Tibial artery (tissue), 4 donors: ENCODE measurements at regions not wholly inside any gene's neighbourhood (a gene's known extent, or its start where the extent isn't known, plus 50 kb on each side); places are given as distances from the start of the nearest gene placed in this dataset.

Experiments
- DNase-seq, 2 donors: peaks; one replicate each; pipeline ENCODE4 v3.0.0-alpha.2; 2019
- H3K27ac ChIP-seq, 2 donors: fragments of 200-600 bp; sonication (generic) in 1 of 2; 1 replicate in 1 of 2; 2 replicates in 1 of 2; pipeline ENCODE4 v1.5.1; 2018 to 2019; ENCODE audit warnings: mild to moderate bottlenecking in 1 of 2
- H3K27me3 ChIP-seq, 2 donors: fragments of 200-600 bp; sonication (generic) in 1 of 2; one replicate each; pipeline versions ENCODE4 v1.5.1 to v1.6.0; 2016 to 2019
- H3K36me3 ChIP-seq, 3 donors: fragments of 200-600 bp; sonication (generic) in 2 of 3; one replicate each; pipeline ENCODE4 v1.5.1; 2016 to 2019; ENCODE audit warnings: mild to moderate bottlenecking in 2 of 3
- H3K4me1 ChIP-seq, 4 donors: fragments of 200-600 bp; sonication (generic) in 2 of 4; 1 replicate in 3 of 4; 2 replicates in 1 of 4; pipeline ENCODE4 v1.5.1; 2016 to 2019
- H3K4me3 ChIP-seq, 2 donors: fragments of 200-600 bp; sonication (generic) in 1 of 2; 1 replicate in 1 of 2; 2 replicates in 1 of 2; pipeline ENCODE4 v1.5.1; 2018 to 2019; ENCODE audit warnings: mild to moderate bottlenecking in 2 of 2
- H3K9me3 ChIP-seq, 3 donors: fragments of 200-600 bp; sonication (generic) in 1 of 3; one replicate each; pipeline ENCODE4 v1.5.1; 2016 to 2019
- intact Hi-C: fragments of 100-400 bp; cut with DNase I; formaldehyde crosslinking; loops from one replicate; pipeline ENCODE4 v1.15.0; 2023; ENCODE audit warnings: low total_unique reads
- TF ChIP-seq, protein P1 (sequence below), 2 experiments: fragments of 200-600 bp in 1 of 2; fragments of 450-650 bp in 1 of 2; IDR thresholded peaks; one replicate each; pipeline ENCODE4 v1.5.1; 2017 to 2019; ENCODE audit warnings: antibody characterized with exemption in 2 of 2, mild to moderate bottlenecking in 1 of 2, moderate library complexity in 1 of 2

DNA sequence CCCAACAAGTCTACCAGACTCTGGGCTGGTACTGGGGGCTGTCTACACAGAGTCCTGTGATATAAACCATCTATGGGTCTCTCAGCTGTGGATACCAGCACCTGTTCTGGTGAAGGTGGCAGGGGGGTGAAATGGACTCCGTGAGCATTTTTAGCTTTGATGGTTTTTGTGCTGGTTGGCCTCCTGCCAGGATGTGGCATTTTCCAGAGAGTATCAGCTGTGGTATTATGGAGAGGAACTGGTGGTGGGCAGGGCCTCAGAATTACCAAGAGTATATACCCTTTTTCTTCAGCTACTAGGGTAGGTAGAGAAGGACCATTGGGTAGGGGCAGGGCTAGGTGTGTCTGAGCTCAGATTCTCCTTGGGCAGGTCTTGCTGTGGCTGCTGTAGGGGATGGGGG is 1920.9 kb upstream of the PCDH20 start:
- DNase-seq: no peak
- TF ChIP-seq, protein P1, sequence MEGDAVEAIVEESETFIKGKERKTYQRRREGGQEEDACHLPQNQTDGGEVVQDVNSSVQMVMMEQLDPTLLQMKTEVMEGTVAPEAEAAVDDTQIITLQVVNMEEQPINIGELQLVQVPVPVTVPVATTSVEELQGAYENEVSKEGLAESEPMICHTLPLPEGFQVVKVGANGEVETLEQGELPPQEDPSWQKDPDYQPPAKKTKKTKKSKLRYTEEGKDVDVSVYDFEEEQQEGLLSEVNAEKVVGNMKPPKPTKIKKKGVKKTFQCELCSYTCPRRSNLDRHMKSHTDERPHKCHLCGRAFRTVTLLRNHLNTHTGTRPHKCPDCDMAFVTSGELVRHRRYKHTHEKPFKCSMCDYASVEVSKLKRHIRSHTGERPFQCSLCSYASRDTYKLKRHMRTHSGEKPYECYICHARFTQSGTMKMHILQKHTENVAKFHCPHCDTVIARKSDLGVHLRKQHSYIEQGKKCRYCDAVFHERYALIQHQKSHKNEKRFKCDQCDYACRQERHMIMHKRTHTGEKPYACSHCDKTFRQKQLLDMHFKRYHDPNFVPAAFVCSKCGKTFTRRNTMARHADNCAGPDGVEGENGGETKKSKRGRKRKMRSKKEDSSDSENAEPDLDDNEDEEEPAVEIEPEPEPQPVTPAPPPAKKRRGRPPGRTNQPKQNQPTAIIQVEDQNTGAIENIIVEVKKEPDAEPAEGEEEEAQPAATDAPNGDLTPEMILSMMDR (IDR thresholded peaks at IDR 0.05): no peak
- Histone ChIP-seq H3K27ac (no peak overlapping the region), H3K27me3 (no peaks in the 10 kb centered on the region), H3K4me1 (no peaks in the 10 kb centered on the region), H3K9me3 (no peaks in the 10 kb centered on the region), H3K4me3 (no peak overlapping the region), H3K36me3 (no peaks in the 10 kb centered on the region)
- intact Hi-C loops: no loop called here

DNA sequence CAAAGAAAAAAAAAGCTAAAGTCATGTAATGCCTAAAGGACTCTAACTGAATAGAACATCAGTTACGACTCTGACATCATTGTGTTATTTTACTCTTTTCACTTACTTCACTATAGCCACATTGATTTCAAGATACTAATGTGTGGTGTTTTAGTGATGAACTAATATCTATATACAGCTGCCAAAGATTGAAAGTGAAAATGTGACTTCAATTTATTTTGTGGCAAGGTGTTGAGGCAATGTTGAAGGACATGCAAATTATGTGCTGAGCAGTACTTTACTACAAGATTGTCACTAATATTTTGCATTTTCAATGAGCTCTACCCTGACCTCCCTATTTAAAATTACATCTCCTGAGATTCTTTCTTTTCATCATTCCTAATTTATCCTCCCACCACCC is 1911.9 kb upstream of the PCDH20 start:
- DNase-seq: no peak
- no peaks in the 10 kb centered on the region for H3K4me1 ChIP-seq
- no peaks in the 10 kb centered on the region for H3K9me3 ChIP-seq
- no peak overlapping the region for H3K27ac ChIP-seq
- H3K27me3 ChIP-seq: no peaks in the 10 kb centered on the region
- H3K4me3 ChIP-seq: no peak overlapping the region
- no peaks in the 10 kb centered on the region for H3K36me3 ChIP-seq
- intact Hi-C loops: no loop called here
- TF ChIP-seq, protein P1 (IDR thresholded peaks at IDR 0.05): no peak

DNA sequence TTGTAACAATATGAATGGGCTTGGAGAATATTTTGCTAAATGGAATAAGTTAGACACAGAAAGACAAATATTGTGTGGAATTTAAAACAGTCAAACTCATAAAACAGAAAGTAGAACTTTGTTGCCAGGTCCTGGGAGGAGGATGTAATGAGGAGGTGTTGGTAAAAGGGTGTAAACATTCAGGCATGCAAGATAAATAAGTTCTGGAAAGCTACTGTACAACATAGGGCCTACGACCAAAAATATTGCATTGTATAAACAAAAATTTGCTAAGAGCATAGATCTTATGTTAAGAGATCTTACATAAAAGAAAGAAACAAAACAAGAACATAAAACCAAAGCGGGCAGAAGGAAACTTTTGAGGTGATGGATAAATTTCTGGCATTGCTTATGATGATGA is 1907.8 kb upstream of the PCDH20 start:
- H3K9me3 ChIP-seq: no peaks in the 10 kb centered on the region
- H3K27me3 ChIP-seq: no peaks in the 10 kb centered on the region
- H3K4me1 ChIP-seq: no peaks in the 10 kb centered on the region
- DNase-seq: no peak
- intact Hi-C loops: no loop called here
- H3K27ac ChIP-seq: no peak overlapping the region
- H3K4me3 ChIP-seq: no peak overlapping the region
- no peaks in the 10 kb centered on the region for H3K36me3 ChIP-seq
- TF ChIP-seq, protein P1 (IDR thresholded peaks at IDR 0.05): no peak

DNA sequence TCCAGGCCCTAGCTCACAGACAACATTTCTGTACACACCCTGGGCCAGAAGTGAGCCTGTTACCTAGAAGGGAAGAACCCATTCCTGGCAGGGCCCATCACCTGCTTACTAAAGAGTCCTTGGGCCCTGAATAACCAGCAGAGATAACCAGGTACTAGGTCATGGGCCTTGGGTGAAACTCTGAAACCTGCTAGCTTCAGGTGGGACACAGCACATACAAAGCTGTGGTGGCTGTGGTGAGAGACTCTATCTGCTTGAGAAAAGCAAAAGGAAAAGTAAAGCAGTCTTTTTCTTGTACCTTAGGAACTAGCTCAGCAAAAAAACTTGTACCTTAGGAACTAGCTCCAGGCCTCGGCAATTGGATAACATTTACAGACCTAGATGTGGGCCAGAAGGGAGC is 1895.9 kb upstream of the PCDH20 start:
- Histone ChIP-seq H3K4me1 (no peaks in the 10 kb centered on the region), H3K9me3 (no peaks in the 10 kb centered on the region), H3K27me3 (no peaks in the 10 kb centered on the region), H3K36me3 (no peaks in the 10 kb centered on the region), H3K27ac (no peak overlapping the region), H3K4me3 (no peak overlapping the region)
- no peak for DNase-seq
- intact Hi-C loops: no loop called here
- TF ChIP-seq, protein P1 (IDR thresholded peaks at IDR 0.05): no peak

DNA sequence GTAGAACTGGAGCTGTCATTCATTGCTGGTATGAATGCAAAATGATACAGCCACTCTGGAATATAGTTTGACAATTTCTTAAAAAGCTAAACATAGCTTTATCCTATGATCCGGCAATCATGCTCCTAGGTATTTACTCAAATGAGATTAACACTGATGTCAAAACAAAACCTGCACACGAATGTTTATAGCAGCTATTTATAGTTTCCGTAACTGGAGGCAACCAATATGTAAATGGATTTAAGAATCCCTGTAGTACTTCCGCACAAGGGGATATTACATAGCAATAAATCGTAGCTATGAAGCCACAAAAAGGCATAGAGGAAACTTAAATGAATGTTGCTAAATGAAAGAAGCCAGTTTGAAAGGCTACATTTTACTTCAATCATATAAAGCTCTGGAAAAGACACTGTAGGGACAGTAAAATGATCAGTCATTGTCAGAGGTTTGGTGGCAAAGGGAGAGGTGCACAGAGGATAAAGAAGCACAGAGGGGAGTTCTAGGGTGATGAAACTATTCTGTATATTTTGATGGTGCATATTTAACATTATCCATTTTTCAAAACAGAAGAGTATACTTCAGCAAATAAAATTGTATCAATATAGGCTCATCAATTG is 1893.0 kb upstream of the PCDH20 start:
- no peaks in the 10 kb centered on the region for H3K4me1 ChIP-seq
- H3K27me3 ChIP-seq: no peaks in the 10 kb centered on the region
- H3K9me3 ChIP-seq: no peaks in the 10 kb centered on the region
- no peak overlapping the region for H3K27ac ChIP-seq
- DNase-seq: no peak
- no peak overlapping the region for H3K4me3 ChIP-seq
- TF ChIP-seq, protein P1 (IDR thresholded peaks at IDR 0.05): no peak
- intact Hi-C loops: no loop called here
- H3K36me3 ChIP-seq: no peaks in the 10 kb centered on the region

DNA sequence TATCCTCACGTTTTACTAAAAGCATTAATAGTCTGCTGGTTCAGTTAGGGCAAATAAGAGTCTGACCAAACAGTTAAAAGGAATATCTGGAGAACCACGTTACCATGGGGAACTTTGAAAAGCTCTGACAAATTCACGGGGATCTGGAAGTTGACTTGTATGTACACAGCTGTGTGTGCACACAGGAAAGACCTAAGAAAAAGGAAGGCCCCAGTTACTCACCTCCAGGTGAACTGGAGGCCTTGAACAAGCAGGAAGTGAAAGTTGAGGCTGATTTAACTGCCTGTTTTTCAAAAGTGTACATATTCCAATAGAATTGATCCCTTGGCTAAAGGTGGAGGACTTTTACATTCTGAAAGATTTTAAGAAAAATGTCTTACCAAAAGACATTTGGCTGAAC is 1891.6 kb upstream of the PCDH20 start:
- no peak overlapping the region for H3K27ac ChIP-seq
- no peaks in the 10 kb centered on the region for H3K36me3 ChIP-seq
- intact Hi-C loops: no loop called here
- no peaks in the 10 kb centered on the region for H3K27me3 ChIP-seq
- no peaks in the 10 kb centered on the region for H3K9me3 ChIP-seq
- no peaks in the 10 kb centered on the region for H3K4me1 ChIP-seq
- no peak for DNase-seq
- no peak overlapping the region for H3K4me3 ChIP-seq
- TF ChIP-seq, protein P1 (IDR thresholded peaks at IDR 0.05): no peak
